HG03457 (cell line): ENCODE measurements at regions not wholly inside any gene's neighbourhood (a gene's known extent, or its start where the extent isn't known, plus 50 kb on each side); places are given as distances from the start of the nearest gene placed in this dataset.
"Not testable (repeated sequence)": the region's sequence is repeated elsewhere in the genome, so short reads cannot be mapped to it uniquely, and the experiment has no call there.

Source experiments
- ATAC-seq: cut with Tn5 transposase; IDR thresholded peaks from one replicate; pipeline ENCODE4 v1.9.1; 2021; ENCODE audit warnings: moderate number of reproducible peaks; ENCODE audit not compliant: unreplicated experiment

- no peak for ATAC-seq
These were observed 1305.2 kb downstream of the ARAP2 start for GRCh38 chr4:34939073-34939472.

DNA sequence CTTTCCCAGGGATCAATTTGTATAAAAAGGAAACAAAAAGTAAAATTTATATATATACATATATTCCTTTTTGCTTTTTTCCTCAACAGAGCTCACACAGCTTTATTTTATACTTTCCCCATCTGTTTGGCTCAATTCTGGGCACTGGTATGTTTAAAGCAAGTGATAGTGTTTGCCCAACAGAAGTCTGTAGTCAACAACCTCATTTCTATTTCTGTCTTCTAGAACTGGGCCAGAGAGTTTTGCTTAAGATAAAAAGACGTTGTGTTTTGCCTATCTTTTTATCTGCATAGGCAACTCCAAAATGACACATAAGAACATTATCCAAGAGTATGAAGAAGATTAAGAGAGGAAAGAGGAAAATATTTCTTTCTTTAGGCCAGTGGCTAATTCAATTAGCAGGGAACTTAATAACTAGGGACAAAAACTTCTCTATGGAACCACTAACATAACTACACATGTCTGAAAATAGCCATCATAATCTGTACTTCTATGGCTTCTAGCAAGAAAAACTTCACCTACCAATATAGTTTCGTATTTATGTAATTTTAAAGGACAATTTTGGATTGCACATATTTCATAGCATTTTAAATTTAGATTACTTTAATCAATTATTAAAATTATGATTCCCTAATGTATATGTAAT, 1300.5 kb downstream of the ARAP2 start:
- no peak for ATAC-seq

- no peak for ATAC-seq
These were observed 1293.4 kb downstream of the ARAP2 start for GRCh38 chr4:34950926-34951325.

DNA sequence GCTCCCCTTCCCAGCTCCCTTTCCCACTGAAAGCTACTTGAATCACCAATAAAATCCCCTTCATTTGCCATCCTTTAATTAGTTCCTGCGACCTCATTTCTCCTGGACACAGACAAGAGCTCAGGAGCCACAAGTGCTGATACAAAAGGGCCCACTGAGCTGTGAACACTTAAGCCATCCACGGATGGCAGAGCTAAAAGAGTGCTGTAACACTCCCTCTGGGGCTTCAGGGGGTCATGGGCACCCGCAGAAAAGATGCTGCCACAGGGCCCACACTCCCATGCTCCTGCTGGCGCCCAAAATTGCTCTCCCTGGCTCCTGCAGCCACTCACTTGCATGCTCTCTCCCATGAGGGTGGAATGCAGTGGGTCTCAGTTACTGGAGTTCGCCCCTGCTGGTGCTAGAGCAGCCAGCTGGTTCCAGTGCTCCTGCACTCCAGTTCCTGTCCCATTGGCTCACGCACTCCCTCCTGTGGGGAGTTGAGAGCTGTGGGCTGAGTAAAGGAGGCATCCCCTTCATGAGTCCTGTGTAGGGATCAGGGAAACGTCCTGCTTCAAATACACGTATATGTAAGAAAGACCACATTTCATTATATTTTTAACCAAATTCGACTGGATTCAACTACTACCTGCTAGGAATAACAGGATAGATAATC, 1291.0 kb downstream of the ARAP2 start:
- no peak for ATAC-seq

DNA sequence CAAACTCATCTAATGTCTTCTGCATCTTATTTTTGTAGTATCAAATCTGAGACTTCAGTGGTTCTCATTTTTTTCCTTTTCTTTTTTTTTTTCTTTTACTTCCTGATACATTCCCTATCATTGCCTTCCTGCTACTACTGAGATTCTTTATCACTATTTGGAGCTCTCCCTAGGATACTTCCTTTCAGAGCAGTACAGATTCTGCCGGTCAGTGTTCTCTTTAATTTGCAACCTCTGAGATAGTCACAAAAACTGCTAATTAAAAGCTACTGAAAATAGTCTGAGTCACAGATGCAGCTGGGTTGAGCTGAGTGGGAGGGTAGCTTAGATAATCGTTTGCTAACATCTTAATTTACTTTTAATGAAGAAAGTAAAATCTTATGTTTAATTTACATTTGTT, 1279.7 kb downstream of the ARAP2 start:
- ATAC-seq = no peak

DNA sequence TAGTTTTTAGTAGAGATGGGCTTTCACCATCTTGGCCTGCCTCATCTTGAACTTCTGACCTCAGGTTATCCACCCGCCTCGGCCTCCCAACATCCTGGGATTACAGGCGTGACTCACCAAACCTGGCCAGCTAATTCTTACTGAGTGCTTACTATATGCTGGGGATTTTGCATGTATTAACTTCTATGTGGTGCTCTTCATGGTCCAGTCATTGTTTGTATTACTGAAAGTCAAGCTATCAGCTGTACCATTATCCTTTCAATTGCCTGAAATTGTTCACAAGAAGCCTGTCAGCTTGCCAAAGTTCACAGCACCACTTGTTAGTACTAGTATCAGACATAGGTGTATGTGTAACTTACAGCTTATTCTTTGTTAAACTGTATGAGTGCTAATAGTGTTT, 1272.1 kb downstream of the ARAP2 start:
- ATAC-seq = no peak

- ATAC-seq = no peak
These were observed 1270.5 kb downstream of the ARAP2 start for GRCh38 chr4:34973650-34974312.

DNA sequence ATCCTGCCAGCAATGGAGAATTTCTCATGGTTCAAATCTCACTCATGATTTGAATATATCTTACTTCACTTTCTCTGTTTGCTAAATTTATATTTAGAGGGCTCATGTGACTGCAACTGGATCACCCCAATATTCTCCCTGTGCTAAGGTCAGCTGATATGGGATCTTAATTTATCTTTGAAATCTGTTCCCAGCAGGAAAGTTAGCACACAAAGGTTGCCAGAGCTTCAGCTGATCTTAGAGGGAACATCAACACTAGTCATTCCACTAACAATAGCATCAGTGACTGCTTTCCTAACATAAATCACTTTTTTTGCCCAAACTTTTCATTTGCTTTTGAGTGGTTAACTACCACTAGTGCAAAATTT, 1270.0 kb downstream of the ARAP2 start:
- no peak for ATAC-seq

GRCh38 chr4:35021222-35021621, 1223.1 kb downstream of the ARAP2 start:
- not testable (repeated sequence) for ATAC-seq

- ATAC-seq = no peak
These were observed 1219.0 kb downstream of the ARAP2 start for GRCh38 chr4:35025152-35025834.

DNA sequence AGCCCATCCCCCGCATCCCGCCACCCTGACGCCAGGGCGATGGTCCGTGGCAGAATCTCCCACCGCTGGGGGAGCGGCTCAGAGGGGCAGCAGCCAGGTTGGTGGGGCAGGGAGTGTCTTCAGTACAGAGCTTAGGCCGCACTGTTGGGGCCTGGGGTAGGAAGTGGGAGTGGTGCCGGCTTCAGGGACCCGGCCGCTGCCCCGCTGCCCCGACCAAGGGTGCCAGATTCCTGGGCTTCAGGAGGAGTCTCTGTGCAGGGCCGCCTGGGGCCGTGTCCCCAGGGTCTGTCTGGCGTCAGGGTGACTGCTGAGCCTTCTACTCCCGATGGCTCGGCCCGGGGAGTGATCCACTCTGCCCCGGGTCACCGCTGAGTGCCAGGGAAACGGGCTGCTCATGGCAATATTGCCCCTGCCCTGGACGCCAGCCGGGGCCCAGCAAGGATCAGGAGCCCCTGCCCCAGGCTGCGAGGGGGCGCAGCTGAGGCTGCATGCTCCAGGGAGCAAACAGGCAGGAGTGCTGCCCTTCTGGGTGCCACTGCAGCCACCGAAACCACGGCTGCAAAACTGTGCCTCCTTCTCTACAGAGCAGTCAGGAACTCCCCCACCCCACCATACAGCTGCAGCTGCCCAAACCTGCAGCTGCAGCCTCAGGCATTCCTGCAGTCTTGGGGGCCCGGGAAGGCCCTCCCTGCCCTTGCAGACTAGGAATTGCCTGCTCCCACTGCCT, 1206.1 kb downstream of the ARAP2 start:
- ATAC-seq = no peak

GRCh38 chr4:35038845-35039244, 1205.5 kb downstream of the ARAP2 start:
- no peak for ATAC-seq

DNA sequence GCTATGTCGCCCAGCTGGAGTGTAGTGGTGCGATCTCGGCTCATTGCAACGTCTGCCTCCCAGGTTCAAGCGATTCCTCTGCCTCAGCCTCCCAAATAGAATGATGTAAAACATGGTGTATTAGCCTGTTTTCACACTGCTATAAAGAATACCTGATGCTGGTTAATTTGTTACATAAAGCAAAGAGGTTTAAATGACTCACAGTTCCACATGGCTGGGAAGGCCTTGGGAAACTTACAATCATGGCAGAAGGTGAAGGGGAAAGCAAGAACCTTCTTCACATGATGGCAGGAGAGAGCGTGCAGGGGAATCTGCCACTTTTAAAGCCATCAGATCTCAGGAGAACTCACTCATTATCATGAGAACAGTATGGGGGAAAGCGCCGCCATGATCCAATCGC, 1191.8 kb downstream of the ARAP2 start:
- no peak for ATAC-seq

DNA sequence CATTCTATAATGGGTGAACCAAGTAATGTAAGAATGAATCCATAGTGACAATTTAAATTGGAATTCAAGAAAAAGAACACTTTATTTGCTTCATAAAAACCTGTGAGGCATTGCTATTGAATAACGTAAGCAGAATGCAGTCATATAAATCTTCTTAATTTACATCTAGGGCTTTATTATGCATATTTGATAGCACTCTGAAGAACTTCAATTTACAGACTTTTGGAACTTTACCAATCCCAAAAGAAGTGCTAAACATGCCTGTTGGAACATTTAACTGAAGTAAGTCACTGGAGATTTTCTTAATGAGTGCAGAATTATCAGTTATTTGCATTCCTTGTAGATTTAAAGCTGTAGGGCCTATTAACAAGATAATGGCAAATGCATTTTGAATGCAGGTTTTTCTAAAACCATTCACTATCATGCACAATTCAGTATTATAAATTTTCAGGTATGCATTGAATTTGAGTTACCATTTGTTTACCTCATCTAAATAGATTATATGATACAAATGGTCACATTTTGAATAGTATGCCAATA, 1181.2 kb downstream of the ARAP2 start:
- ATAC-seq = no peak

DNA sequence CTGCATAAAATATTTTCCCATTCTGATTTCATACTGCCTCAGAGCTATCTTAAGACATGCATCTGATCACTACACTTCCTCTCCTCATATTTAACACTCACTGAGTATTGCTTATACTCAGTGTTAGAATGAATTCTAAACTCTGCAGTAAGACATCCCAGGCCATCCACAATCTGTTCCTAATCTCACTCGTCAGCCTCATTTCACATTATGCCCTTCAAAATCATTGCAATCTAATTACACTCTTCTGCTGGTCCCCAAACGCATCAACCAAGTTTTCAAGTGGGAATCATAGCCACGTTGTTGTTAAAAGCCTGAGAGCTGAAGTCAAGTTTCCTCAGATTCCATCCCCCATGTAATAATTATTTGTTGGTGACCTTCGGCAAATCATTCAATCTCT, 1177.9 kb downstream of the ARAP2 start:
- no peak for ATAC-seq

DNA sequence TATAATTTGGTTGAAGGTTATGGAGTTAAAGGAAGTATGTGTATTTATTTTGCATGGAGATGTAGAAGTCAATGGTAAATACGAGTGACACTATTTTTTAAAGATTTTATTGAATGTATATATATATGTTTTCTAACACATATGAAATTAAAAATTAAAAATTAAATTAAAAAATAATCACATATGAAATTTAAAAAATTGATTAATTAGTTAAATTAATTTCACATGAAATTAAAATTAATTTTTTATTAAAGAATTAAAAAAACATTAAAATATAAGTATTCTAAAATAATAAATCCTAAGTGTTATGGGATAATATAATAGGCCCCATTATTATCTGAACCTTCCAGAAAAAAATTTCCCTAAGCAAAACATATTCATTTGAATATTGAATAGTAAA, 1163.5 kb downstream of the ARAP2 start:
- ATAC-seq = no peak

- ATAC-seq = no peak
These were observed 1157.1 kb downstream of the ARAP2 start for GRCh38 chr4:35087218-35087617.

- ATAC-seq = no peak
These were observed 1143.4 kb downstream of the ARAP2 start for GRCh38 chr4:35100932-35101331.

- ATAC-seq = no peak
These were observed 1142.2 kb downstream of the ARAP2 start for GRCh38 chr4:35102066-35102465.

- ATAC-seq = no peak
These were observed 1138.8 kb downstream of the ARAP2 start for GRCh38 chr4:35105486-35105885.
